GM12865 (cell line): ENCODE measurements at regions not wholly inside any gene's neighbourhood (a gene's known extent, or its start where the extent isn't known, plus 50 kb on each side); places are given as distances from the start of the nearest gene placed in this dataset.

Experiments
- DNase-seq: peaks from one replicate; pipeline ENCODE4 v3.0.0; 2010; ENCODE audit warnings: low read depth
- H3K4me3 ChIP-seq: 2 replicates; pipeline ENCODE4 v1.5.1; 2011; ENCODE audit warnings: mild to moderate bottlenecking, low read depth, low read length, control low read depth
- CTCF ChIP-seq: IDR thresholded peaks from 2 replicates; pipeline ENCODE4 v1.5.1; 2011; ENCODE audit warnings: low read length, control low read depth, low read depth, inconsistent platforms; ENCODE audit not compliant: insufficient read depth; ENCODE audit errors: missing control alignments

GRCh38 chr2:221095356-221095755 lies 476.7 kb downstream of the EPHA4 start:
- H3K4me3 ChIP-seq = no peak overlapping the region
- DNase-seq = no peak
- no peak for TF ChIP-seq CTCF

GRCh38 chr2:221096706-221097567 lies 475.2 kb downstream of the EPHA4 start:
- no peak for TF ChIP-seq CTCF
- H3K4me3 ChIP-seq = no peak overlapping the region
- DNase-seq = no peak

GRCh38 chr2:221097568-221097915 lies 474.6 kb downstream of the EPHA4 start:
- no peak for TF ChIP-seq CTCF
- DNase-seq = no peak
- H3K4me3 ChIP-seq = no peak overlapping the region

GRCh38 chr2:221097949-221098348 lies 474.2 kb downstream of the EPHA4 start:
- H3K4me3 ChIP-seq = no peak overlapping the region
- no peak for DNase-seq
- no peak for TF ChIP-seq CTCF

- no peak overlapping the region for H3K4me3 ChIP-seq
- TF ChIP-seq CTCF = no peak
- no peak for DNase-seq
Measured at GRCh38 chr2:221100467-221101089, 471.5 kb downstream of the EPHA4 start.

GRCh38 chr2:221102896-221103688 lies 469.0 kb downstream of the EPHA4 start:
- DNase-seq = peak; percentile 12
- TF ChIP-seq CTCF = no peak
- no peak overlapping the region for H3K4me3 ChIP-seq
